Omental fat pad (tissue), 3 donors: ENCODE measurements at regions not wholly inside any gene's neighbourhood (a gene's known extent, or its start where the extent isn't known, plus 50 kb on each side); places are given as distances from the start of the nearest gene placed in this dataset.
"Not testable (repeated sequence)": the region's sequence is repeated elsewhere in the genome, so short reads cannot be mapped to it uniquely, and the experiment has no call there.

Source experiments
- ATAC-seq: fragments of 150-250 bp; one replicate; pipeline ENCODE4 v1.9.1; 2016; ENCODE audit warnings: mild to moderate bottlenecking, moderate library complexity; ENCODE audit not compliant: low FRiP score
- DNase-seq: peaks from one replicate; pipeline ENCODE4 v3.0.0-alpha.2; 2019; ENCODE audit warnings: low spot score
- TF ChIP-seq, protein P1 (sequence below), 3 donors: fragments of 450-650 bp; IDR thresholded peaks; one replicate each; pipeline ENCODE4 v1.5.1; 2016 to 2017; ENCODE audit warnings: antibody characterized with exemption in 3 of 3, mild to moderate bottlenecking in 3 of 3, moderate library complexity in 2 of 3

DNA sequence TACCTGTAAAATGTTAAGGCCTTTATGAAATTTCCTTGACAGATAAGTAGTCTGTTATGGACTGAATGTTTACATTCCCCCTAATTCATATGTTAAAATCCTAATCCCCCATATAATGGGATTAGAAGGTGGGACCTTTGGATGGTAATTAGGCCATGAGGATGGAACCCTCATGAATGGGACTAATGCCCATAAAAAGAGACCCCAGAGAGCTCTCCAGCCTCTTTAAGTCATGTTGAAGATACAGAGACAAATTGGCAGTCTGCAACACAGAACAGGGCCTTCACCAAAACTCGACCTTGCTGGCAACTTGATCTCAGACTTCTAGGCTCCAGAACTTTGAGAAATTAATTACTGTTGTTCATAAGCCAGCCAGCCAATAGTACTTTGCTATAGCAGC is 1344.5 kb upstream of the PCDH7 start:
- ATAC-seq (no peak), DNase-seq (no peak)
- TF ChIP-seq, protein P1, sequence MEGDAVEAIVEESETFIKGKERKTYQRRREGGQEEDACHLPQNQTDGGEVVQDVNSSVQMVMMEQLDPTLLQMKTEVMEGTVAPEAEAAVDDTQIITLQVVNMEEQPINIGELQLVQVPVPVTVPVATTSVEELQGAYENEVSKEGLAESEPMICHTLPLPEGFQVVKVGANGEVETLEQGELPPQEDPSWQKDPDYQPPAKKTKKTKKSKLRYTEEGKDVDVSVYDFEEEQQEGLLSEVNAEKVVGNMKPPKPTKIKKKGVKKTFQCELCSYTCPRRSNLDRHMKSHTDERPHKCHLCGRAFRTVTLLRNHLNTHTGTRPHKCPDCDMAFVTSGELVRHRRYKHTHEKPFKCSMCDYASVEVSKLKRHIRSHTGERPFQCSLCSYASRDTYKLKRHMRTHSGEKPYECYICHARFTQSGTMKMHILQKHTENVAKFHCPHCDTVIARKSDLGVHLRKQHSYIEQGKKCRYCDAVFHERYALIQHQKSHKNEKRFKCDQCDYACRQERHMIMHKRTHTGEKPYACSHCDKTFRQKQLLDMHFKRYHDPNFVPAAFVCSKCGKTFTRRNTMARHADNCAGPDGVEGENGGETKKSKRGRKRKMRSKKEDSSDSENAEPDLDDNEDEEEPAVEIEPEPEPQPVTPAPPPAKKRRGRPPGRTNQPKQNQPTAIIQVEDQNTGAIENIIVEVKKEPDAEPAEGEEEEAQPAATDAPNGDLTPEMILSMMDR (IDR thresholded peaks at IDR 0.05) = no peak

DNA sequence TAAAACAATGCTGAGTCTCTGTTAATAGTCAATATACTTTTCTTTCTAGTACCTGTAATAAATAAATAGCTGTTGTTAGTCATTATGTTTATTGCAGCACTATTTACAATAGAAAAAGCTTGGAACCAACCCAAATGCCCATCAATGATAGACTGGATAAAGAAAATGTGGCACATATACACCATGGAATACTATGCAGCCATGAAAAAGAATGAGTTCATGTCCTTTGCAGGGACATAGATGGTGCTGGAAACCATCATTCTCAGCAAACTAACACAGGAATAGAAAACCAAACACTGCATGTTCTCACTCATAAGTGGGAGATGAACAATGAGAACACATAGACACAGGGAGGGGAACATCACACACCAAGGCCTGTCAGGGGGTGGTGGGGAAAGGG is 1341.9 kb upstream of the PCDH7 start:
- not testable (repeated sequence) for ATAC-seq

DNA sequence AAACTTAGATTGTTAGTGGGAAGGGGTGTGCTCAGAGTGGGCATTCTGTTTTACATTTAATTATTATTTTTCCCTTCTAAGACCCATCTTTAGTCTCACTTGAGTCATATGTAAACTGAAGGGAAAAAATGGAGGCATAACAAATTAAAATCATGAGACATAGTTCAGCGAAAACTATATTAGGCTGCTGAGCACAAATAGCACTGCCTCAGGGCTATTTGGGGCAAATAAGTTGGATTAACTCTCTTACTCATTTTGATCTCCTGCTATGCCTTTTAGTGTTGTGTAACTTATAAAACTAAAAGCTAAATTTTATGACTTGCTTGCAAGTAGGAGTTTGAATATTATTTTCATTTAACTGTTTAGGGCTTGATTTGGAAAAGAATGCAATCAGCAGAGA is 1329.2 kb upstream of the PCDH7 start:
- DNase-seq = no peak
- TF ChIP-seq, protein P1 (IDR thresholded peaks at IDR 0.05) = no peak
- no peak for ATAC-seq

More for the DNA sequence above, 1341.9 kb upstream of the PCDH7 start:
- not testable (repeated sequence) for DNase-seq

DNA sequence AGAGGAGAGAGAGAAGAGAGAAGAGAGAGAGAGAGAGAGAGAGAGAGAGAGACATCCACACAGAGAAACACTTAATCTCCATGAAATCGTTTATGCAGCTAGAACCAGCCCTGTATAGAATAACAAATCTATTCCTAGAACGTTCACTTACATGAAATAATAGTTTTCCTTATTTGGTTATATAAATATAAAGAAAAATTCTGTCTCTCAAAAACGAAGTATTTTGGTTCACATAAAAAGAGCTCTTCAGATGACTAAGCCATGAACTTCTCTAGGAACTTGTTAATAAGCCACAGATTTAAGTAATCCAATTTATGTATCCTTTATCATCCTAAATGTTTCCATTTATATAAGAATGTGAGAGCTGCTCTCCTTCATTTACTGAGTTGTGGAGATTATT is 1315.1 kb upstream of the PCDH7 start:
- TF ChIP-seq, protein P1 (IDR thresholded peaks at IDR 0.05) = no peak
- DNase-seq (no peak), ATAC-seq (no peak)

DNA sequence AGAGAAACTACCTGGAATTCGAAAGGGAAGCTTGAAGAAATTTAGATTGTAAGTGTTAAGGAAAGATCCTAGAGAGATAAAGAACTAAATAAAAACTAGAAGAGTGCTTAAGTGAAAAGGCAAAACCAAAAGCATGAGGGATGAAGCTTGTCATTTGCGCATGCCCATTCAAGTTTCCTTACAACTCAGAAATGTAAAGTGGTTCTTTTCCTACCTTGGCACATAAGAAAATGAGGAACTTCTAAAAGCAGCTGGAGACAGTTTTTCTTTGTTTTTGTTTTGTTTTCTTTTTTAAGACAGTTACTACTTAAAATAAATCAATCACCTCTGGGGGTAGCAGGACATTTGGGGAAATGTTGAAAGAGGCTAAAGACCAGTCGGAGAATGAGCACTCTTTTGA is 1304.4 kb upstream of the PCDH7 start:
- TF ChIP-seq, protein P1 (IDR thresholded peaks at IDR 0.05) = no peak

DNA sequence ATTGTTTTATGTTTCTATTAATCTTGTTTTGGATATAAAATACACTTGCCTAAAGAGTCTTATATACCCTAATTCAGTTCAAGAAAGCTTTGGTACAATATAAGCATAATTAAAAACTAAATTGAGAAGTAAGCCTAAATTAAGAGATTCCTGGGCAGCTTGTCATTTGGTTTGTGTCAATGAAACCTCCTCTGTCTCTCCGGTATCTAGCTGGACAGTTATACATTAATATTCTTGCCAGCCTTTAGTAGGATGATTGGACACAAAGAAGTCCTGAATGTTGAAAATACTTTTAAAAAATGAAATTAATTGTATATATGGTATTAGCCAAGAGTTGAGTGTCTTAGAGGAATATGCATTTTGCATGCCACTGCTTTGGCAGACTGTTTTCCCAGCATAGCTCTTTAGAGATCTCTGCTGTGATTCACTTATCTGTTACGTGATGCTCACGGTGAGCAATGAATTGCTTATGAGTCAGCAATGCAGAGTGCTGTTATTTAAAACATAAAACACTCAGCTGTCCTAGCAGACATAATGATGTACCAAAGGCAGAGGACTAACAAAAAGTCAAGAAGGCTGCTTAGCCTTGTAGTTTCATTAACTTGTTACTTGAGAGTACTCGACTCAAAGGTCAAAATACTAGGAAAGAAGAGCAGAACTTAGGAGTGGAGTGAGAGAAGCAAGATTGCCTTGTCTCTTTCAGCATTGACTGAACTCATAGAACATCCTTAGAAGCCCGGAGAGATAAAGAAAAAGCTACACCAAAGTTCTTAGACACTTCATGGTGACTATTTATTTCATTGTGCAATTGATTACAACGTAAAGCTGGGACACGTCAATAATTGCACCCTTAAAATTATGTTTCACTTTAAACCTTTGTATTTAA is 1296.1 kb upstream of the PCDH7 start:
- TF ChIP-seq, protein P1 (IDR thresholded peaks at IDR 0.05) = no peak
- DNase-seq (no peak), ATAC-seq (peak; percentile 84)

More for the DNA sequence above, 1304.4 kb upstream of the PCDH7 start:
- DNase-seq (no peak), ATAC-seq (no peak)

DNA sequence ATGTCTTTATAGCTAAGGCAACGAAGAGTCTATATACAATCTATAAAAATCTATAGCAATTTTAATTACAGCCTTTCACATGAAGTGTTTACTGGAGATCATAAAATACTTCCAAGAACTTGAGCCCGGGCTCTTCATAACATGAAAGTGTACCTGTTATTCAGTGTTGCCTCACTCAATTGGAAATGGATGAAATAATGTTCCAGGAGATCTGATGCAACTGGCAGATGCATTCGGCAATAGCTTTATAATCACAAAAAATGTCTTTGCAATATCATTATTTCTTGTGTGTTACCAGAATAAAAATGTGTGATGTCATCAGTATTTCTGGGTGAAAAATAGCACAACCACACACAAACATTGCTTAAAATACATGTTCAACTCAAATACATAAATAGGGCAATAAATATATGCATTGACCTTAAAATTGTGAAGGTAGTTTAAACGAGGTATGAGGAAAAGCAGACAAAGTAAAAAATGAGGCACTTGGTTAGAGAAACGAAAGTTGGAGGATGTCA is 1266.8 kb upstream of the PCDH7 start:
- DNase-seq (no peak), ATAC-seq (no peak)
- TF ChIP-seq, protein P1 (IDR thresholded peaks at IDR 0.05) = no peak
